MM.1S (cell line): ENCODE measurements at regions not wholly inside any gene's neighbourhood (a gene's known extent, or its start where the extent isn't known, plus 50 kb on each side); places are given as distances from the start of the nearest gene placed in this dataset.

Experiments
- EZH2 ChIP-seq: fragments of 300-600 bp; sonication (generic); optimal IDR thresholded peaks from 2 replicates; pipeline ENCODE3; 2017; ENCODE audit warnings: low read depth, mild to moderate bottlenecking, antibody characterized with exemption, low read length, mixed read lengths
- EZH2phosphoT487 ChIP-seq: fragments of 300-600 bp; sonication (generic); IDR thresholded peaks from 2 replicates; pipeline ENCODE4 v1.6.1; 2018; ENCODE audit warnings: antibody characterized with exemption, low read length
- TF ChIP-seq, protein P1 (sequence below): fragments of 300-600 bp; sonication (generic); IDR thresholded peaks from 2 replicates; pipeline ENCODE4 v1.5.1; 2016; ENCODE audit warnings: antibody characterized with exemption, low read length, mixed read lengths

DNA sequence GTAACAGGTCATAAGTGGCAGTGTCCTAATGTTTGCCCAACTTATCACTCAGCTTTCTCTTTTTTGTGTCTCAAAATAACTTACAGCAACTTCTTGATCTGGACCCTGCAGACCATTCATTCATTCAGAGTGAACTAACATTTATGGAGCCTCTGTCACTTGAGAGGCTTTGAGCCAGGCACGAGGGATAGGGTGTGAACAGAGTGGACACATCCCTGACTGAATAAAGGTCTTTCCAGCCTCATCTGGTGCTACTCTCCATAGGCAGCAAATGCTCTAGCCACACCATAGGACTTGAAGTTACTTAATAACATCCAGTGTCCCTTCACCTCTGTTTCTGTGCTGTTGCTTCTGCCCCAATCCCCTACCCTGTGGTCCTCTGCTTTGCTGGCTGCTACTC, 212.1 kb upstream of the FBN2 start:
- TF ChIP-seq EZH2phosphoT487 = no peak
- TF ChIP-seq, protein P1, sequence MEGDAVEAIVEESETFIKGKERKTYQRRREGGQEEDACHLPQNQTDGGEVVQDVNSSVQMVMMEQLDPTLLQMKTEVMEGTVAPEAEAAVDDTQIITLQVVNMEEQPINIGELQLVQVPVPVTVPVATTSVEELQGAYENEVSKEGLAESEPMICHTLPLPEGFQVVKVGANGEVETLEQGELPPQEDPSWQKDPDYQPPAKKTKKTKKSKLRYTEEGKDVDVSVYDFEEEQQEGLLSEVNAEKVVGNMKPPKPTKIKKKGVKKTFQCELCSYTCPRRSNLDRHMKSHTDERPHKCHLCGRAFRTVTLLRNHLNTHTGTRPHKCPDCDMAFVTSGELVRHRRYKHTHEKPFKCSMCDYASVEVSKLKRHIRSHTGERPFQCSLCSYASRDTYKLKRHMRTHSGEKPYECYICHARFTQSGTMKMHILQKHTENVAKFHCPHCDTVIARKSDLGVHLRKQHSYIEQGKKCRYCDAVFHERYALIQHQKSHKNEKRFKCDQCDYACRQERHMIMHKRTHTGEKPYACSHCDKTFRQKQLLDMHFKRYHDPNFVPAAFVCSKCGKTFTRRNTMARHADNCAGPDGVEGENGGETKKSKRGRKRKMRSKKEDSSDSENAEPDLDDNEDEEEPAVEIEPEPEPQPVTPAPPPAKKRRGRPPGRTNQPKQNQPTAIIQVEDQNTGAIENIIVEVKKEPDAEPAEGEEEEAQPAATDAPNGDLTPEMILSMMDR = no peak
- no peak for TF ChIP-seq EZH2
